GM18858 (cell line): ENCODE measurements at regions not wholly inside any gene's neighbourhood (a gene's known extent, or its start where the extent isn't known, plus 50 kb on each side); places are given as distances from the start of the nearest gene placed in this dataset.
"Not testable (repeated sequence)": the region's sequence is repeated elsewhere in the genome, so short reads cannot be mapped to it uniquely, and the experiment has no call there.

Experiments
- ATAC-seq: cut with Tn5 transposase; IDR thresholded peaks from one replicate; pipeline ENCODE4 v1.9.1; 2021; ENCODE audit not compliant: unreplicated experiment

GRCh38 chr4:36587909-36588472, 306.6 kb downstream of the DTHD1 start:
- ATAC-seq: no peak

GRCh38 chr4:36590343-36590742, 308.9 kb downstream of the DTHD1 start:
- no peak for ATAC-seq

GRCh38 chr4:36601864-36602495, 320.6 kb downstream of the DTHD1 start:
- no peak for ATAC-seq

- ATAC-seq: peak; percentile 49
Observed at GRCh38 chr4:36609661-36610060, 328.2 kb downstream of the DTHD1 start.

GRCh38 chr4:36610628-36611027, 329.2 kb downstream of the DTHD1 start:
- ATAC-seq: no peak

GRCh38 chr4:36613142-36613541, 331.7 kb downstream of the DTHD1 start:
- not testable (repeated sequence) for ATAC-seq

- no peak for ATAC-seq
Observed at GRCh38 chr4:36614011-36614410, 332.6 kb downstream of the DTHD1 start.

- no peak for ATAC-seq
Observed at GRCh38 chr4:36618102-36618501, 336.7 kb downstream of the DTHD1 start.

GRCh38 chr4:36624030-36624429, 342.6 kb downstream of the DTHD1 start:
- ATAC-seq: no peak

- ATAC-seq: no peak
Observed at GRCh38 chr4:36638273-36638811, 356.9 kb downstream of the DTHD1 start.

GRCh38 chr4:36640876-36641275, 359.5 kb downstream of the DTHD1 start:
- no peak for ATAC-seq

GRCh38 chr4:36651253-36651652, 369.8 kb downstream of the DTHD1 start:
- peak; percentile 99 for ATAC-seq

- no peak for ATAC-seq
Observed at GRCh38 chr4:36652857-36653256, 371.4 kb downstream of the DTHD1 start.

- no peak for ATAC-seq
Observed at GRCh38 chr4:36665985-36666527, 384.6 kb downstream of the DTHD1 start.

GRCh38 chr4:36675436-36675835, 394.0 kb downstream of the DTHD1 start:
- ATAC-seq: no peak

- ATAC-seq: no peak
Observed at GRCh38 chr4:36676139-36677050, 395.0 kb downstream of the DTHD1 start.

GRCh38 chr4:36677112-36677511, 395.7 kb downstream of the DTHD1 start:
- no peak for ATAC-seq

- ATAC-seq: no peak
Observed at GRCh38 chr4:36677874-36678273, 396.5 kb downstream of the DTHD1 start.

- no peak for ATAC-seq
Observed at GRCh38 chr4:36687681-36688080, 406.3 kb downstream of the DTHD1 start.

GRCh38 chr4:36692586-36692985, 411.2 kb downstream of the DTHD1 start:
- no peak for ATAC-seq

- no peak for ATAC-seq
Observed at GRCh38 chr4:36702245-36702644, 420.8 kb downstream of the DTHD1 start.
